Activated CD8-positive, alpha-beta memory T cell treated with anti-CD3 and anti-CD28 coated beads, Interleukin-2, amount 10 ng/mL, durations not matched to agents 7 days and 5 days (primary cell): ENCODE measurements at regions not wholly inside any gene's neighbourhood (a gene's known extent, or its start where the extent isn't known, plus 50 kb on each side); places are given as distances from the start of the nearest gene placed in this dataset.

ENCODE experiments used
- ATAC-seq: fragments of 150-1000 bp; cut with Tn5 transposase; one replicate; pipeline ENCODE4 v1.10.0; 2021; ENCODE audit warnings: moderate library complexity
- CTCF ChIA-PET: fragments of 350-600 bp; sonication (Branson Sonifier 250); formaldehyde crosslinking; loops from one replicate; lab custom pipeline; 2021; ENCODE audit warnings: antibody characterized with exemption; lab: Charles Lee
- DNase-seq: peaks from one replicate; pipeline ENCODE4 v3.0.0-alpha.2; 2020
- H3K27ac Mint-ChIP-seq: one replicate; pipeline ENCODE4 v1.8.0; 2021; ENCODE audit warnings: mild to moderate bottlenecking, mixed read lengths
- H3K27me3 Mint-ChIP-seq: one replicate; pipeline ENCODE4 v1.8.0; 2021; ENCODE audit warnings: mixed read lengths
- H3K36me3 Mint-ChIP-seq: one replicate; pipeline ENCODE4 v1.8.0; 2021; ENCODE audit warnings: mild to moderate bottlenecking, mixed read lengths
- H3K4me1 Mint-ChIP-seq: one replicate; pipeline ENCODE4 v1.8.0; 2021; ENCODE audit warnings: mixed read lengths
- H3K4me3 Mint-ChIP-seq: one replicate; pipeline ENCODE4 v1.8.0; 2021; ENCODE audit warnings: mild to moderate bottlenecking, moderate library complexity, mixed read lengths
- H3K9me3 Mint-ChIP-seq: one replicate; pipeline ENCODE4 v1.8.0; 2022; ENCODE audit warnings: low read depth, mixed read lengths

GRCh38 chr12:103050273-103050672 is 92.8 kb downstream of the ASCL1 start:
- Mint-ChIP-seq H3K4me3 (no peak overlapping the region), H3K36me3 (no peaks in the 10 kb centered on the region), H3K27ac (no peak overlapping the region), H3K27me3 (peaks cover under 1% of the 10 kb centered on the region), H3K4me1 (peaks cover 4% of the 10 kb centered on the region), H3K9me3 (no peaks in the 10 kb centered on the region)
- ATAC-seq (no peak), DNase-seq (no peak)
- CTCF ChIA-PET: no interaction called here

DNA sequence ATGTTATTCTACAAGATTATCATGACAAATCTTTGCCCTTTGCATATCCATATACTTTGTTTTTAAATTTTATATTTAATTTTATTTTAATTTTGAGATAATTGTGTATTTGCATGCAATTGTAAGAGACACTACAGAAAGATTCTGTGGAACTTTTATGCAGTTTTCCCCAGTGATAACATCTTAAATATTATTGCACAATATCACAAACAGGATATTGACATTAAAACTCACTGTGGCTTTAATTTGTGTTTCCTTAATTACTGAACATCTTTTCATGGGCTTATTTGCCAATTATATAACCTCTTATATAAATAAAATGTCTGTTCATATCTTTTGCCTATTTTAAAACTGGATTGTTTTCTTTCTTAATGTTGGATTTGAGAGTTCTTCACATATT is 95.6 kb downstream of the ASCL1 start:
- CTCF ChIA-PET: no interaction called here

GRCh38 chr12:103073630-103074029 is 116.2 kb downstream of the ASCL1 start:
- Mint-ChIP-seq H3K36me3 (no peaks in the 10 kb centered on the region), H3K27me3 (no peaks in the 10 kb centered on the region), H3K4me1 (no peaks in the 10 kb centered on the region), H3K27ac (no peak overlapping the region), H3K9me3 (peaks cover 2% of the 10 kb centered on the region), H3K4me3 (no peak overlapping the region)
- CTCF ChIA-PET: no interaction called here
- DNase-seq (no peak), ATAC-seq (no peak)

More for the DNA sequence above, 95.6 kb downstream of the ASCL1 start:
- H3K27ac Mint-ChIP-seq: no peak overlapping the region
- H3K27me3 Mint-ChIP-seq: peaks cover 2% of the 10 kb centered on the region
- ATAC-seq (no peak), DNase-seq (no peak)
- no peaks in the 10 kb centered on the region for H3K36me3 Mint-ChIP-seq
- no peaks in the 10 kb centered on the region for H3K9me3 Mint-ChIP-seq
- no peak overlapping the region for H3K4me3 Mint-ChIP-seq
- H3K4me1 Mint-ChIP-seq: peaks cover 4% of the 10 kb centered on the region

- CTCF ChIA-PET: no interaction called here
- no peak overlapping the region for H3K4me3 Mint-ChIP-seq
- peaks cover 2% of the 10 kb centered on the region for H3K9me3 Mint-ChIP-seq
- no peaks in the 10 kb centered on the region for H3K4me1 Mint-ChIP-seq
- H3K27ac Mint-ChIP-seq: no peak overlapping the region
- H3K36me3 Mint-ChIP-seq: no peaks in the 10 kb centered on the region
- DNase-seq: no peak
- no peaks in the 10 kb centered on the region for H3K27me3 Mint-ChIP-seq
- no peak for ATAC-seq
These were observed 118.4 kb downstream of the ASCL1 start for GRCh38 chr12:103075848-103076247.

GRCh38 chr12:103077108-103077773 is 119.8 kb downstream of the ASCL1 start:
- H3K36me3 Mint-ChIP-seq: no peaks in the 10 kb centered on the region
- H3K27me3 Mint-ChIP-seq: no peaks in the 10 kb centered on the region
- no peaks in the 10 kb centered on the region for H3K4me1 Mint-ChIP-seq
- no peak for DNase-seq
- H3K9me3 Mint-ChIP-seq: no peaks in the 10 kb centered on the region
- ATAC-seq: no peak
- CTCF ChIA-PET: no interaction called here
- no peak overlapping the region for H3K27ac Mint-ChIP-seq
- H3K4me3 Mint-ChIP-seq: no peak overlapping the region

- Mint-ChIP-seq H3K27me3 (no peaks in the 10 kb centered on the region), H3K9me3 (no peaks in the 10 kb centered on the region), H3K4me1 (no peaks in the 10 kb centered on the region), H3K4me3 (no peak overlapping the region), H3K27ac (no peak overlapping the region), H3K36me3 (no peaks in the 10 kb centered on the region)
- DNase-seq (no peak), ATAC-seq (no peak)
- CTCF ChIA-PET: no interaction called here
These were observed 128.1 kb downstream of the ASCL1 start for GRCh38 chr12:103085541-103085940.

DNA sequence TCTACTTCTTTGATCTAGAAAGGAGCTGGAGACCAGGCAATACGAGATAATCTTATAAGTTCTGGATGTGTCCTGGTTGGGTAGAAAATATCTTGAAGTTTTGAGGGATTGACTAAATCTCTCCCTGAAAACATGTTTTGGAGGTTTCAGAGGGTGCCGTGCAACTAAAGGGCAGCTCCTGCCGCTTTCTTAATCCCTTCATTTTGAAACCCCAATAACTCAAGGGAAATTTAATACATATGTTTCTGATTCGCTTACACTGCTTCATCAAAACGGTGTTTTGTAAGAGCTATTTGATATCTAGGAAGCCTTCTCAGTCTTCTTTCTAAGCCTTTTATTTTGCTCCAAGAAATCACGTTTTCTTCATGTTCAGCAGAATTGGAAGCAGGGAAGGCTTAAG is 129.0 kb downstream of the ASCL1 start:
- Mint-ChIP-seq H3K9me3 (no peaks in the 10 kb centered on the region), H3K4me3 (no peak overlapping the region), H3K4me1 (no peaks in the 10 kb centered on the region), H3K27me3 (no peaks in the 10 kb centered on the region), H3K36me3 (no peaks in the 10 kb centered on the region), H3K27ac (no peak overlapping the region)
- ATAC-seq: no peak
- CTCF ChIA-PET: no interaction called here
- no peak for DNase-seq

DNA sequence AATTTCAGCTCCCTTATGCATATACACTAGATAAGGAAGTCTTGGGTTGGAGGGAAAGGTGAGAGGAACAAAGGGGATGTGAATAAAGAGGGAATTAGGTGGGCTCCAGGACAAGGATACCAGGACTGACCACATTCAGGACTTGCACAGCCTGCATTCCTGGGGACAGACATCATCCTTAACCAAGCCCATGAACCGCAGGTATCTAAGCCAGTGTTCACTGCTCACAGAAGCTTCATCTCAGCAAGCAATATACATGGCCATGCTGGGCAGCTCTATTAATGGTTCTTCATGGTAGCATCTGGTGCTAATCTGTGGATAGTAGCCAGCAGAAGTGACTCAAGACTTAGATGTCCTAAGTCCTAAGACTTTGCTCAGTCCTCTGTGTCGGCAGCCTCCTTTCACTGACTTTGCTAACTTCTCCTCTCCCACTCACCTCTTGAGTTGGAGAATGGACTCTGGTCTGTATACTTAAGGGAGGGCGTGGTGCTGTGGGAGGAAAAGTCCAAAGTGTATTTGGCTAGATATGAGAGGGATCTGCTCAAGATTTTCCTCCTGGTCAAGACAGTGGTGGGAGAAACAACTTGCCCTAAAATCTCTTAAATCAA is 136.1 kb downstream of the ASCL1 start:
- Mint-ChIP-seq H3K9me3 (no peaks in the 10 kb centered on the region), H3K36me3 (no peaks in the 10 kb centered on the region), H3K4me1 (no peaks in the 10 kb centered on the region), H3K4me3 (no peak overlapping the region), H3K27me3 (no peaks in the 10 kb centered on the region), H3K27ac (no peak overlapping the region)
- CTCF ChIA-PET: no interaction called here
- no peak for DNase-seq
- ATAC-seq: no peak

DNA sequence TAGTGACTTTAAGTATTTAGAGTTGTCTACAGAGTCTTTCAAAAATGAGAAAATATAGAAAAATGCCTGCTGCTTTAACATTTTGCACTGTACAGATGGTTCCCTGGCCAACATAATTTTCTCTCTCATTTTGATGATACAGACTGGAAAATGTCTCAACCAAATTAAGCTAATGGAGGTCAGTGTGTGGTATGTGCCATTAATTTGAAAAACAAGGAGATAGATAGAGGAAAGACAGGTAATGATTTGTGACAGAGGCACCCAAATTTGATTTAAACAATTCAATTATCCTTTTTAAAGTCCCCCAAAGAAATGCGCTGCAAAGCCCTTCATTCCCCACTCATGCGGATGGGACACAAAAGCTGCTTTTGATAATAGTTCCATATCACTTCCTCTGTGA is 140.0 kb downstream of the ASCL1 start:
- Mint-ChIP-seq H3K36me3 (no peaks in the 10 kb centered on the region), H3K27ac (no peak overlapping the region), H3K4me3 (no peak overlapping the region), H3K4me1 (no peaks in the 10 kb centered on the region), H3K9me3 (peaks cover 8% of the 10 kb centered on the region), H3K27me3 (no peaks in the 10 kb centered on the region)
- no peak for ATAC-seq
- CTCF ChIA-PET: no interaction called here
- no peak for DNase-seq

- ATAC-seq: no peak
- H3K36me3 Mint-ChIP-seq: no peaks in the 10 kb centered on the region
- CTCF ChIA-PET: no interaction called here
These were observed 142.9 kb downstream of the ASCL1 start for GRCh38 chr12:103100257-103100831.

DNA sequence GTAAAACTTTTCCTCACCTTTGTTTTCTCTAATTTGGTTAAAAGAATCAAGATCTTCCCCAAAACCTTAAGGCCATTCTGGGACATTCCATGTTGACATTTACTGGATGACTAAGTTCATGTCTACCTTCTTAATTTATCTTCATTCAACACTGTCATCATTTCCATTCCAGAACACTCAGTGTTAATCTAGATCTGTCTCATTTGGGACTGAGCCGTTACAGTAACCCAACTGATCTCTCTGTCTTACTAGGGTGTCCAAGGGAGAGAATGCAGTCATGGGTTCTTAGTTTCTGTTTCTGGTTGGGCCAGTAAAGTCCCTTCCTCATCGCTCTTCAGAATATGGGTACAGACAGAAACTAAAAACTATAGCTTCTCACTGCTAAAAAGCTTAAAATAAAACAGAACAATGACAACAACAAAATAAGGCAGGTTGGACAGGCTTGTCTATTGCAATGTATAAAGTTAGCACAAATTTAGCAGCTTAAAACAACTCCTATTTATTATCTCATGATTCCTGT is 144.8 kb downstream of the ASCL1 start:
- H3K36me3 Mint-ChIP-seq: no peaks in the 10 kb centered on the region
- H3K9me3 Mint-ChIP-seq: peaks cover 10% of the 10 kb centered on the region
- ATAC-seq: no peak
- CTCF ChIA-PET: no interaction called here
- no peaks in the 10 kb centered on the region for H3K4me1 Mint-ChIP-seq
- no peak for DNase-seq
- no peaks in the 10 kb centered on the region for H3K27me3 Mint-ChIP-seq
- no peak overlapping the region for H3K4me3 Mint-ChIP-seq
- no peak overlapping the region for H3K27ac Mint-ChIP-seq

More at GRCh38 chr12:103100257-103100831, 142.9 kb downstream of the ASCL1 start:
- Mint-ChIP-seq H3K4me3 (no peak overlapping the region), H3K9me3 (peaks cover 10% of the 10 kb centered on the region), H3K4me1 (no peaks in the 10 kb centered on the region), H3K27me3 (no peaks in the 10 kb centered on the region), H3K27ac (no peak overlapping the region)
- no peak for DNase-seq

GRCh38 chr12:103105971-103106597 is 148.6 kb downstream of the ASCL1 start:
- H3K36me3 Mint-ChIP-seq: no peaks in the 10 kb centered on the region
- H3K4me3 Mint-ChIP-seq: no peak overlapping the region
- CTCF ChIA-PET: no interaction called here
- H3K27ac Mint-ChIP-seq: no peak overlapping the region
- H3K27me3 Mint-ChIP-seq: no peaks in the 10 kb centered on the region
- DNase-seq (no peak), ATAC-seq (no peak)
- H3K4me1 Mint-ChIP-seq: no peaks in the 10 kb centered on the region
- peaks cover 6% of the 10 kb centered on the region for H3K9me3 Mint-ChIP-seq

DNA sequence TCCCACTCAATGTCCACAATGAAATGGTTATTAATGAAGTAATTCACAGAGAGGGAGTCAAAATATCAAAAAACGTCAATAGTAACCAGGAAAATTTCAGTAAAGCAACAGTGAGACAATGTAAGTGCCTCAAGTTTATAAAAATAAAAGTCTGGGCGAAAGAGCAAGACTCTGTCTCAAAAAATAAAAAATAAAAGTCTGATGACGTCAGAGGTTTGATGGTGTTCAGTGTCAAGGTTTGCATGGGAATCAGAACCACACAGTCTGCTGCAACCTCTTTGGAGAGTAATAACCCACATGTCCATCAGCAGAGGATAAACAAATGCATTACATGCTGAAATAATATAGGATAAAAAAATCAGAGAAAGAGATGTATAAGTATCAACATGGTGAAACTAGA is 152.4 kb downstream of the ASCL1 start:
- CTCF ChIA-PET: no interaction called here
- ATAC-seq: no peak

More for the DNA sequence above, 152.4 kb downstream of the ASCL1 start:
- Mint-ChIP-seq H3K36me3 (no peaks in the 10 kb centered on the region), H3K27ac (no peak overlapping the region), H3K27me3 (no peaks in the 10 kb centered on the region), H3K4me1 (no peaks in the 10 kb centered on the region), H3K9me3 (no peaks in the 10 kb centered on the region), H3K4me3 (no peak overlapping the region)
- no peak for DNase-seq
